ENCODE measurements at regions not wholly inside any gene's neighbourhood (a gene's known extent, or its start where the extent isn't known, plus 50 kb on each side); places are given as distances from the start of the nearest gene placed in this dataset.

- TF ChIP-seq TAF1 (IDR thresholded peaks at IDR 0.05; ENCODE audit: borderline replicate concordance, low read depth, low read length) (no peak), POLR2AphosphoS5 (IDR thresholded peaks at IDR 0.05; ENCODE audit: low read depth, low read length) (no peak), POLR2A (IDR thresholded peaks at IDR 0.05; ENCODE audit: low read depth, low read length) (no peak)
These were observed 242.1 kb upstream of the KIRREL3 start for GRCh38 chr11:127242676-127243075.
